Ovary (tissue), 3 donors: ENCODE measurements at regions not wholly inside any gene's neighbourhood (a gene's known extent, or its start where the extent isn't known, plus 50 kb on each side); places are given as distances from the start of the nearest gene placed in this dataset.

Source experiments
- CTCF ChIP-seq, 3 donors: fragments of 450-650 bp in 2 of 3; fragments of 200-600 bp in 1 of 3; IDR thresholded peaks; one replicate each; pipeline versions ENCODE4 v1.5.1 to v1.8.0; 2016 to 2022; ENCODE audit warnings: antibody characterized with exemption in 3 of 3, mild to moderate bottlenecking in 1 of 3
- POLR2A ChIP-seq: fragments of 450-650 bp; IDR thresholded peaks from one replicate; pipeline ENCODE4 v1.6.1; 2017; ENCODE audit warnings: antibody characterized with exemption, mild to moderate bottlenecking, moderate library complexity
- donor health status: DM: no; HTN: no; CAD: no.

DNA sequence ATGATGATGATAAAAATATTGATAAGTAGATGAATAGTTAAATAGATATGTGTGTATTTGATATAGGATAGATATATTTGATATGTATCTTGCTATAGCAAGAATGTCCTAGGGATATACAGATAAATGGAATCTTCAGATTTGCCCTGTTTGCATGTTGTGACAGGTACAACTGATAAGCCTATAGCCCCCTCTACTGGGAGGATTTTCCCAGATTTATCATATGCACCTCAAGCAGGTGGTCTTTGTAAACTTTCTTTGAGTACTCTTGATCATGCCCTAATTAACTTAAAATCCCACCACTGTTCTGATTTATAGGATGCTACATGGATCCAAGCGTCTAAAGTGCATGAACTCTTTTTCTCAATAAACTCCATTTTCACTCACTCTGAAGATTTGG lies 1050.7 kb downstream of the SORCS3 start:
- TF ChIP-seq POLR2A (no peak), CTCF (IDR thresholded peaks at IDR 0.05) (no peak)
